ENCODE measurements at regions not wholly inside any gene's neighbourhood (a gene's known extent, or its start where the extent isn't known, plus 50 kb on each side); places are given as distances from the start of the nearest gene placed in this dataset.

DNA sequence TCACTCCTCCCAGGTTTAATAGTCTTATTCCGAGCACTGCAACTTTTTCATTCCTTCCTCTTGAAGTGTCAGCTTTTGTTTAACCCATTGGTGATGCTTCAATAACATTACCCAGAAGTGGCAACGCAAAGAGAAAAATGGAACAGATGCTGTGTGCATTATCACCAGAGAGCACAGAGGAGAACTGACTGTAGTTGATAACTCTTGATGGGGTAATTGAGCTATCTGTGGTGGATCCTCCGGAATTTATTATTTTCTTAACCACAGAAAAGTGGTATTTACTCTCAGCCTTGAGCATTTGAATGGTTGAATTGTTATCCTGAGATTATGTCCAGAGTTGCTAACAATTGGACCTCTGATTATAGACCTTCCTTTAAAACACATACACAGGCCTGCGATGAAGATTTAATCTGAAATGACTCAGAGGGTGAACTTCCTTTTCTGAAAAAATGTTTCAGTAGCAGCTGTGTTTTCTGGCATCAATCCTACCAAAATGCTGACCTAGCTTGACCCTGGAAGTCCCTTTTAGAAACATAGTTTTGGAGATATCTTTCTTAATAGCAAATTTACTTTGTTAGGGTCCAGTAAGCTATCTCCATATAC lies 1584.4 kb upstream of the LRRTM3 start:
- H3K27ac ChIP-seq (ENCODE audit: low read length) = peak overlapping the region; percentile 68
- H3K9me3 ChIP-seq (ENCODE audit: insufficient read depth, low read length) = no peaks in the 10 kb centered on the region
- H3K4me2 ChIP-seq (ENCODE audit: low read length) = peak overlapping the region; percentile 57

DNA sequence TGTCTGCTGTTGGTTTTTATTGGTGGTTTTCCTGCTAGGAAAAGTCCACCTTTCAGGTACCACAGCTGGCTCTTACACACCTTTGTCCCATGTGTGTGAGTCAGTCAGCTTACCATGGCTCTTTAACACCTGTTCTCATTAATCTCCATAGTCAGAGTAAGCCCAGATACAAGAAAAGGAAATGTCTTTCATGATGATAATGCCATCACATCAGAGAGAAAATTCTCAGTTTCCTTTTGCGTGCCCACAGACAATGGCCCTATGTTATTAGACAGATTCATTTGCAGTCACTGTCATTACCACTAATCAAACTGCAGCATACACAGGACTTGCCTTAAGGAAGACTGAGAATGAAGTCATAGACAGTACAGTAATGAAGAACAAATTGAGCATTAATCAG lies 1583.6 kb upstream of the LRRTM3 start:
- Histone ChIP-seq H3K27me3 (ENCODE audit: low read depth, low read length) (no peaks in the 10 kb centered on the region), H2AFZ (ENCODE audit: low read depth, low read length) (no peak overlapping the region), H4K20me1 (ENCODE audit: insufficient read depth, low read length) (no peaks in the 10 kb centered on the region), H3K4me1 (ENCODE audit: low read length) (peaks cover 21% of the 10 kb centered on the region), H3K4me2 (ENCODE audit: low read length) (peak overlapping the region; percentile 57; the same call in 1 of the 2 replicates), H3K36me3 (replicated peaks; ENCODE audit: low read depth, low read length) (no peaks in the 10 kb centered on the region), H3K4me3 (ENCODE audit: low read length) (no peak overlapping the region), H3K79me2 (ENCODE audit: low read length) (no peaks in the 10 kb centered on the region), H3K9me3 (ENCODE audit: insufficient read depth, low read length) (no peaks in the 10 kb centered on the region), H3K27ac (ENCODE audit: low read length) (no peak overlapping the region), H3K9ac (ENCODE audit: low read length) (no peak overlapping the region)
- TF ChIP-seq, protein P1, sequence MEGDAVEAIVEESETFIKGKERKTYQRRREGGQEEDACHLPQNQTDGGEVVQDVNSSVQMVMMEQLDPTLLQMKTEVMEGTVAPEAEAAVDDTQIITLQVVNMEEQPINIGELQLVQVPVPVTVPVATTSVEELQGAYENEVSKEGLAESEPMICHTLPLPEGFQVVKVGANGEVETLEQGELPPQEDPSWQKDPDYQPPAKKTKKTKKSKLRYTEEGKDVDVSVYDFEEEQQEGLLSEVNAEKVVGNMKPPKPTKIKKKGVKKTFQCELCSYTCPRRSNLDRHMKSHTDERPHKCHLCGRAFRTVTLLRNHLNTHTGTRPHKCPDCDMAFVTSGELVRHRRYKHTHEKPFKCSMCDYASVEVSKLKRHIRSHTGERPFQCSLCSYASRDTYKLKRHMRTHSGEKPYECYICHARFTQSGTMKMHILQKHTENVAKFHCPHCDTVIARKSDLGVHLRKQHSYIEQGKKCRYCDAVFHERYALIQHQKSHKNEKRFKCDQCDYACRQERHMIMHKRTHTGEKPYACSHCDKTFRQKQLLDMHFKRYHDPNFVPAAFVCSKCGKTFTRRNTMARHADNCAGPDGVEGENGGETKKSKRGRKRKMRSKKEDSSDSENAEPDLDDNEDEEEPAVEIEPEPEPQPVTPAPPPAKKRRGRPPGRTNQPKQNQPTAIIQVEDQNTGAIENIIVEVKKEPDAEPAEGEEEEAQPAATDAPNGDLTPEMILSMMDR (IDR thresholded peaks at IDR 0.05; ENCODE audit: low read depth, low read length) = no peak
- TF ChIP-seq EZH2phosphoT487 (IDR thresholded peaks at IDR 0.05; ENCODE audit: low read depth) = no peak

More for the DNA sequence above, 1584.4 kb upstream of the LRRTM3 start:
- Histone ChIP-seq H2AFZ (ENCODE audit: low read depth, low read length) (peak overlapping the region; percentile 36; the same call in 1 of the 2 replicates), H3K27me3 (ENCODE audit: low read depth, low read length) (no peaks in the 10 kb centered on the region), H3K4me1 (ENCODE audit: low read length) (peaks cover 21% of the 10 kb centered on the region), H4K20me1 (ENCODE audit: insufficient read depth, low read length) (no peaks in the 10 kb centered on the region), H3K4me3 (ENCODE audit: low read length) (0 out of 2 replicates have a peak overlapping the region, but pooled peaks have one; percentile 27), H3K36me3 (replicated peaks; ENCODE audit: low read depth, low read length) (no peaks in the 10 kb centered on the region), H3K9ac (ENCODE audit: low read length) (peak overlapping the region; percentile 4; the same call in 1 of the 2 replicates), H3K79me2 (ENCODE audit: low read length) (no peaks in the 10 kb centered on the region)
- TF ChIP-seq, protein P1 (IDR thresholded peaks at IDR 0.05; ENCODE audit: low read depth, low read length) = no peak
- no peak for TF ChIP-seq EZH2phosphoT487 (IDR thresholded peaks at IDR 0.05; ENCODE audit: low read depth)

DNA sequence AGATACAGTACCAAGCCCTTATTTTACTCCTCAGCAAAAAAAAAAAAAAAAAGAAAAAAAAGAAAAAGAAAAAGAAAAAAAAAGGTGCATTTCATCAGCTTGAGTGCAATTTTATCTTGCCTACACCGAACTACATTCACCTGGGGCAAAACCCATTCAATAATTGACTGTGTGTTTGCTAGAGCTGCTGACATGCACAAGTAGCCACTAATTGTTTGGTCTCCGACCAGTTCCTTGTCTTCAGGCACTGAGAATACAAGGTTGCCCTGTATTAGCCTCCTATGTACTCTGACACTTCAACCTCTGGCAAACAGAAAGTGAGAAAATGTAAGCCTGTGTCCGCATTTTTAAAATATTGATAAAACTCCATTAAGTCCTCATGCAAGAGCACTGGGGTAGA lies 1579.4 kb upstream of the LRRTM3 start:
- Histone ChIP-seq H3K79me2 (ENCODE audit: low read length) (no peaks in the 10 kb centered on the region), H3K27me3 (ENCODE audit: low read depth, low read length) (no peaks in the 10 kb centered on the region), H4K20me1 (ENCODE audit: insufficient read depth, low read length) (no peaks in the 10 kb centered on the region), H3K4me2 (ENCODE audit: low read length) (no peak overlapping the region), H3K9me3 (ENCODE audit: insufficient read depth, low read length) (no peaks in the 10 kb centered on the region), H3K36me3 (replicated peaks; ENCODE audit: low read depth, low read length) (no peaks in the 10 kb centered on the region), H3K27ac (ENCODE audit: low read length) (no peak overlapping the region), H2AFZ (ENCODE audit: low read depth, low read length) (no peak overlapping the region), H3K4me1 (ENCODE audit: low read length) (peaks cover 9% of the 10 kb centered on the region), H3K9ac (ENCODE audit: low read length) (no peak overlapping the region), H3K4me3 (ENCODE audit: low read length) (no peak overlapping the region)
- TF ChIP-seq, protein P1 (IDR thresholded peaks at IDR 0.05; ENCODE audit: low read depth, low read length) = no peak
- no peak for TF ChIP-seq EZH2phosphoT487 (IDR thresholded peaks at IDR 0.05; ENCODE audit: low read depth)

DNA sequence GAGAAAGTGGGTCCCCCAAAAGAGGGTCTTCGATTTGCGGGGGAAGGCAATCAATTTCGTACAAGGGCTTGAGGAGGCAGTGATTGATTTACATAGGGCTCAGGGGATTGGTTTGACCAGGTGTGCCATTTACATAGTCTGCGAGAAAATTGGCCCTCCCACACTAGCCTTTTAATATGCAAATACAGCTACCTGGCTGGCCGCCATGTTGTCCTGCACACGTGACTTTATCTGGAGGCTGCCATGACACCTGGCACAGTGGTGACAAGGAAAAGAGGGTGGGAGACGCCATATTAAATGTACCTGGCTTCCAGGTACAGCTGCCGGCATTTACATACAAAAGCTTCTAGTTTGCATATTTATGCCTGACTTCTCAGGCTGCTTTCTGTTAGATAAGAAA lies 1577.2 kb upstream of the LRRTM3 start:
- TF ChIP-seq EZH2phosphoT487 (IDR thresholded peaks at IDR 0.05; ENCODE audit: low read depth) = no peak
- Histone ChIP-seq H3K27ac (ENCODE audit: low read length) (no peak overlapping the region), H3K79me2 (ENCODE audit: low read length) (no peaks in the 10 kb centered on the region), H2AFZ (ENCODE audit: low read depth, low read length) (no peak overlapping the region), H3K4me1 (ENCODE audit: low read length) (no peaks in the 10 kb centered on the region), H3K9ac (ENCODE audit: low read length) (no peak overlapping the region), H3K4me3 (ENCODE audit: low read length) (no peak overlapping the region), H3K4me2 (ENCODE audit: low read length) (no peak overlapping the region), H3K9me3 (ENCODE audit: insufficient read depth, low read length) (no peaks in the 10 kb centered on the region), H3K27me3 (ENCODE audit: low read depth, low read length) (no peaks in the 10 kb centered on the region), H4K20me1 (ENCODE audit: insufficient read depth, low read length) (no peaks in the 10 kb centered on the region), H3K36me3 (replicated peaks; ENCODE audit: low read depth, low read length) (no peaks in the 10 kb centered on the region)
